HG02798 (cell line): ENCODE measurements at regions not wholly inside any gene's neighbourhood (a gene's known extent, or its start where the extent isn't known, plus 50 kb on each side); places are given as distances from the start of the nearest gene placed in this dataset.
"Not testable (repeated sequence)": the region's sequence is repeated elsewhere in the genome, so short reads cannot be mapped to it uniquely, and the experiment has no call there.

Source experiments
- ATAC-seq: cut with Tn5 transposase; IDR thresholded peaks from one replicate; pipeline ENCODE4 v1.9.1; 2021; ENCODE audit warnings: mild to moderate bottlenecking; ENCODE audit not compliant: unreplicated experiment, poor library complexity

DNA sequence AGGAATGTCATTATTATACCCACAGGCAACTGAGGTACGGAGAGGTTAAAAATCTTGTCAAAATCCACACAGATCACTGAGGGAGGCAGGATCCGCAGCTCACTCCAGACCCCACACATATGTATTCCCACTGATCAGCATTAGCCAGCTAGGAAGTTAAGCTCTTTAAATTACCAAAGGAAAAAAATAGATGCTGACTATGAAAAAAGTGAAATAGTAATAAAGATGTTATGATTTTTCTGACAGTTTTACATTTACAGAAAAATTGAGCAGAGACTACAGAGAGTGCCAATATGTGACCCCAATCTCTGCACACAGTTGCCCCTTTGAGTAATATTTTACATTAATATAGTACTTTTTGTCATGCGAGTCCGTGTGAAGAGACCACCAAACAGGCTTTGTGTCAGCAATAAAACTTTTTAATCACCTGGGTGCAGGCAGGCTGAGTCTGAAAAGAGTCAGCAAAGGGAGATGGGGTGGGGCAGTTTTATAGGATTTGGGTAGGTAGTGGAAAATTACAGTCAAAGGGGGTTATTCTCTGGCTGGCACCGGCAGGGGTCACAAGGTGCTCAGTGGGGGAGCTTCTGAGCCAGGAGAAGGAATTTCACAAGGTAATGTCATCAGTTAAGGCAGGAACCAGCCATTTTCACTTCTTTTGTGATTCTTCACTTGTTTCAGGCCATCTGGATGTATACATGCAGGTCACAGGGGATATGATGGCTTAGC, 61.9 kb upstream of the NAA35 start:
- not testable (repeated sequence) for ATAC-seq

DNA sequence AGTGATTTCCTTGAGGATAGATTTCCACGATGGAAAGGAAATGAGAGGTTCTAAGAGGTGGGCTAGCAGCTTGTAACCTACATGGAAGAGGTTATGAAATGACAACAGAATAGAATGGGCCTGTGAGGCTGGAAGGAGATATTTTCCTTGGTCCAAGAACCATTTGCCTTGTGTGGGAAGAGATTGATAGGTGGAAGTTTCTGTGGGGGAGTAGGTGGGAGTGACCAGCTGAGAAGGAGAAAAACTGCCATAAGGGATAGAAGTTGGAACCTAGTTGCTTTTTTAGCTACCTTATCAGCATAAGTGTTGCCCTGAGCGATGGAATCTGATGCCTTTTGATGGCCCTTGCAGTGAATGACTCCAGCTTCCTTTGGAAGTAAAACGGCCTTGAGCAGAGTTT, 60.4 kb upstream of the NAA35 start:
- not testable (repeated sequence) for ATAC-seq

DNA sequence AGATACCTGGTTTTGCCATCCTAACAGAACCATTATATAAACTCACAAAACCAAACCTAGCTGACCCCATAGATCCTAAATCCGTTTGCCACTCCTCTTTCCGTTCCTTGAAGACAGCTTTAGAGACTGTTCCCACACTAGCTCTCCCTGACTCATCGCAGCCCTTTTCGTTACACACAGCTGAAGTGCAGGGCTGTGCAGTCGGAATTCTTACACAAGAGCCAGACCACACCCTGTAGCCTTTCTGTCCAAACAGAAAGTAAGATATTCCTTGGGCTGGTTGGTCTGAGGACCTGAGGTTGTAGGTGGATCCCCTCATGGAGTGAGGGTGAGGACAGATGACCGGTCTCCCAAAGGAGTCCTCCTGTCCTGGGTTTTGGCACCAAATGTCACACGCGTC, 56.7 kb upstream of the NAA35 start:
- no peak for ATAC-seq

DNA sequence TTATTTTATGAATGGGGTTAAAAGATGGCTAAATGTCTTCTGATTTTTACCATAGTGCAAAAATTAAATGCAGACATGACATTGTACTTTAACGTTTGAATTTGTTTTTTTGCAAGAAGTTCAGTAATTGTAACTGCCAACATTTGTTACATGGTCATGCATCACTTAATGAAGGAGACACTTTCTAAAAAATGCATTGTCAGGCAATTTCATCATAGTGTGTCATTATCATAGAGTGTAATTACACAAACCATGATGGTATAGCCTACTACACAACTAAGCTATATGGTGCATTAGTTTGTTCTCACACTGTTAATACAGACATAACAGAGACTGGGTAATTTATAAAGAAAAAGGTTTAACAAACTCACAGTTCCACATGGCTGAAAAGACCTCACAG, 50.0 kb upstream of the NAA35 start:
- ATAC-seq: no peak
